Naive thymus-derived CD4-positive, alpha-beta T cell (primary cell): ENCODE measurements at regions not wholly inside any gene's neighbourhood (a gene's known extent, or its start where the extent isn't known, plus 50 kb on each side); places are given as distances from the start of the nearest gene placed in this dataset.

ENCODE experiments used
- ATAC-seq: fragments of 150-1000 bp; cut with Tn5 transposase; 2 replicates; pipeline ENCODE4 v1.10.0; 2021; ENCODE audit warnings: mild to moderate bottlenecking, moderate library complexity
- CTCF ChIA-PET: fragments of 350-600 bp; sonication (Branson Sonifier 250); formaldehyde crosslinking; loops from one replicate; lab custom pipeline; 2021; ENCODE audit warnings: antibody characterized with exemption; lab: Charles Lee
- POLR2A ChIA-PET: fragments of 350-600 bp; sonication (Branson Sonifier 250); formaldehyde crosslinking; loops from one replicate; lab custom pipeline; 2021; ENCODE audit warnings: antibody characterized with exemption, inconsistent platforms; lab: Charles Lee
- DNase-seq, 9 donors: peaks; one replicate each; pipeline versions ENCODE4 v3.0.0 to v3.0.0-alpha.2; 2020 to 2022; ENCODE audit warnings: mixed read lengths in 1 of 9
- H3K27ac ChIP-seq: one replicate; pipeline ENCODE4 v1.7.0; 2013; ENCODE audit warnings: mild to moderate bottlenecking, low read depth, low read length, moderate library complexity
- H3K27me3 ChIP-seq, 2 donors: one replicate each; pipeline ENCODE4 v1.7.0; 2013; ENCODE audit warnings: low read length in 2 of 2, mild to moderate bottlenecking in 2 of 2, moderate library complexity in 2 of 2; ENCODE audit not compliant: control insufficient read depth in 2 of 2, insufficient read depth in 2 of 2
- H3K36me3 ChIP-seq, 3 experiments: 1 replicate in 2 of 3; 2 replicates in 1 of 3; pipeline ENCODE4 v1.7.0; 2013; ENCODE audit warnings: low read length in 3 of 3, mild to moderate bottlenecking in 3 of 3, moderate library complexity in 1 of 3; ENCODE audit not compliant: insufficient read depth in 3 of 3, control insufficient read depth in 2 of 3
- H3K4me1 ChIP-seq, 2 donors: one replicate each; pipeline ENCODE4 v1.7.0; 2013; ENCODE audit warnings: low read length in 2 of 2, mild to moderate bottlenecking in 2 of 2, moderate library complexity in 1 of 2; ENCODE audit not compliant: control insufficient read depth in 2 of 2, insufficient read depth in 2 of 2
- H3K4me3 ChIP-seq: 2 replicates; pipeline ENCODE4 v1.7.0; 2013; ENCODE audit warnings: mild to moderate bottlenecking, low read length
- H3K9me3 ChIP-seq, 3 experiments: 1 replicate in 2 of 3; 2 replicates in 1 of 3; pipeline ENCODE4 v1.7.0; 2013; ENCODE audit warnings: low read length in 3 of 3; ENCODE audit not compliant: control insufficient read depth in 2 of 3
- H3K27ac Mint-ChIP-seq, 9 donors: one replicate each; pipeline ENCODE4 v1.8.0; 2020 to 2022; ENCODE audit warnings: mixed read lengths in 9 of 9, mild to moderate bottlenecking in 8 of 9, moderate library complexity in 5 of 9, inconsistent platforms in 2 of 9
- H3K27me3 Mint-ChIP-seq, 5 donors: one replicate each; pipeline ENCODE4 v1.8.0; 2021 to 2022; ENCODE audit warnings: mixed read lengths in 5 of 5, mild to moderate bottlenecking in 1 of 5
- H3K36me3 Mint-ChIP-seq, 5 donors: one replicate each; pipeline ENCODE4 v1.8.0; 2020 to 2022; ENCODE audit warnings: mixed read lengths in 5 of 5, mild to moderate bottlenecking in 3 of 5, inconsistent platforms in 1 of 5
- H3K4me1 Mint-ChIP-seq, 7 donors: one replicate each; pipeline ENCODE4 v1.8.0; 2020 to 2022; ENCODE audit warnings: mixed read lengths in 7 of 7, mild to moderate bottlenecking in 3 of 7, inconsistent platforms in 1 of 7
- H3K4me3 Mint-ChIP-seq, 10 donors: one replicate each; pipeline ENCODE4 v1.8.0; 2020 to 2022; ENCODE audit warnings: mild to moderate bottlenecking in 10 of 10, mixed read lengths in 10 of 10, moderate library complexity in 6 of 10, inconsistent platforms in 2 of 10
- H3K9me3 Mint-ChIP-seq, 11 donors: one replicate each; pipeline ENCODE4 v1.8.0; 2020 to 2022; ENCODE audit warnings: mixed read lengths in 11 of 11, mild to moderate bottlenecking in 4 of 11, inconsistent platforms in 1 of 11, moderate library complexity in 1 of 11
- intact Hi-C, 2 donors: fragments of 100-400 bp; cut with micrococcal nuclease; formaldehyde crosslinking; loops; one replicate each; pipeline ENCODE4 v1.15.1; 2023

DNA sequence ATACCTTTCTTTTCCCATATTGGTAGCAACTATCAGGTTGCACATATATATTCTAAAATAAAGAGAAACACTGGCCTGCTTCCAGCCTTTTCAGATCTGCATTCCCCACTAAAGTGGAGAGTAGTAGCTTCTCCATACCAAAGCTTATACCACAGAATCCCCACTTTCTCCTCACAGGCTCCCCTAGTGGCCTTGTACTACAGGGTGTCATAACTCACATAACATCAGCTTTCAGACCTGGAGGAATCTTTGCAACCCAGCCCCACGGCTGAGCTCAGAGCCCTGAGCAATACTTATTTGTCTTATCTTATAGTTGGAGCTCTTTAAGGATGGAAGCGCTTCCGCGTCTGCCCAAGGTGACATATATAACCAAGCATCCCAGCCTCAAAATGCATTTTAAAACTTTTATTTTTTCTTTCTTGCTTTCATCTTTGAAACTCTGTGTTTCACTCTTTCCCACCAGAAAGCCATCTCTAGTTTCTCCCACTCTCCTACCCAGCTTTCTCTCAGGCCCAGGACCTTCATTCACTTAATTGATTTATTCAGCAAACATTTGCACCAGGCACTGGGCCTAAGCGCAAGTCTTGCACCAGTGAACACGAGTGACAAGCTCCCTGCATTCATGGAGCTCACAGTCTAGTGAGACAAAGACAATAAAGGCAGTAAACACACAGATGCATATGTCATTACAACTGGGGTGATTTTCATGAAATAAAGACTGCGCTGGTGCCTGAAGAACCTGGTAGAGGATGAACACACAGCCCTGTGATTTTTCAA is 254.7 kb downstream of the IPO8 start:
- ChIA-PET POLR2A (no interaction called here), CTCF (no interaction called here)
- H3K27me3 Mint-ChIP-seq = peaks cover 0 to 17% (median 9%) of the 10 kb centered on the region in 5 donors

DNA sequence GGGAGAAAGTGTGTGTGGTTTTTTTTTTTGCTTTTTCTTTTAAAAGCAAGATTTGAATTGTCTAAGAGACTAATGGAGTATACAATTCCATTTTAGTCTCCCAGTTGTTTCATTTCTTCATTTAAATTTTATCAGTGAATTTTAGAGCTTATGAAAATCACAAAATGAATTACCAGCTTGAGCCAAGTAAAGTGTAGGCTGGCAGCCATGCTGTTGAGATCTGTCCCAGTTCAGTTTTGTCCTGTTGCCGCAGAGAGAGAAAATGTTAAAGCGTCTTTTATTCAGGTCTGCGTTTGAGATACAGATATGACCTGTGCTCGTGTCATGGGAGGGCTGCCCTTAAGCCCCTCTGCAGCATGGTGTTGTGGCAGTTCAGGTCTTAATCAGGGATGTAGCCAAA is 256.5 kb downstream of the IPO8 start:
- H3K27me3 Mint-ChIP-seq = peaks cover 0 to 17% (median 9%) of the 10 kb centered on the region in 5 donors
- H3K4me1 Mint-ChIP-seq = no peaks in the 10 kb centered on the region
- Histone ChIP-seq H3K9me3 (no peaks in the 10 kb centered on the region), H3K27me3 (no peaks in the 10 kb centered on the region), H3K36me3 (no peaks in the 10 kb centered on the region), H3K4me3 (no peak overlapping the region), H3K4me1 (no peaks in the 10 kb centered on the region), H3K27ac (no peak overlapping the region)
- peaks cover 0 to 6% (median 0%) of the 10 kb centered on the region in 11 donors for H3K9me3 Mint-ChIP-seq
- H3K4me3 Mint-ChIP-seq = no peak overlapping the region
- DNase-seq (no peak), ATAC-seq (no peak)
- POLR2A ChIA-PET = no interaction called here
- intact Hi-C loops = no loop called here
- no peak overlapping the region for H3K27ac Mint-ChIP-seq
- H3K36me3 Mint-ChIP-seq = no peaks in the 10 kb centered on the region
- CTCF ChIA-PET = interaction anchor here (1.5 kb wide), 1 partner anchor 10 kb away, joined by 3 read pairs; no protein-coding TSS in a partner anchor

More for the DNA sequence above, 254.7 kb downstream of the IPO8 start:
- no peaks in the 10 kb centered on the region for H3K36me3 Mint-ChIP-seq
- ATAC-seq (no peak), DNase-seq (no peak)
- no peaks in the 10 kb centered on the region for H3K27me3 ChIP-seq
- H3K4me1 ChIP-seq = no peaks in the 10 kb centered on the region
- no peak overlapping the region for H3K27ac ChIP-seq
- no peaks in the 10 kb centered on the region for H3K9me3 ChIP-seq
- no peak overlapping the region for H3K27ac Mint-ChIP-seq
- no peaks in the 10 kb centered on the region for H3K36me3 ChIP-seq
- no peaks in the 10 kb centered on the region for H3K4me1 Mint-ChIP-seq
- intact Hi-C loops = no loop called here
- no peak overlapping the region for H3K4me3 Mint-ChIP-seq
- H3K9me3 Mint-ChIP-seq = peaks cover 0 to 5% (median 0%) of the 10 kb centered on the region in 11 donors
- no peak overlapping the region for H3K4me3 ChIP-seq

DNA sequence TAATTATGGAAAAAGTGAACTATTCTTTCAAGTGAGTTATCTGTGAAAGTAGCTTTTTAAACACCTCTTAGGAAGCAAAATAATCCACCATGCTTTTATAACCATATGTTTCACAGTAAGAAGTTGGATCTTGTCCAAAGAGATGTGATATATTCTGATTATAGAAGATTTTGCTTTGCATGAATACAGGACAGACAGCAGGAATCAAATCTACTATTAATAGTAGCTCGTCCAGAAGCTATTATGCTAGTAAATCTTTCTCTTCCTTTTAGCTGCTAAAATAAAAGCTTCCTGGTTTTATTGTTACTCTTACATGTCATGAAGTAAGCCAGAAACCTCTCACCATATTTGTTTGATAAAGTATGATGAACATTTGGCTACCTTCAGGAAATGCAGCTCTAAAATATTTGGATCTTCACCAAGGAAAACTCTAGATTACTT is 257.0 kb downstream of the IPO8 start:
- H3K9me3 Mint-ChIP-seq = peaks cover 0 to 6% (median 0%) of the 10 kb centered on the region in 11 donors
- no peak overlapping the region for H3K4me3 Mint-ChIP-seq
- DNase-seq = no peak
- no peaks in the 10 kb centered on the region for H3K9me3 ChIP-seq
- H3K4me3 ChIP-seq = no peak overlapping the region
- no peaks in the 10 kb centered on the region for H3K36me3 ChIP-seq
- H3K27ac Mint-ChIP-seq = no peak overlapping the region
- no peaks in the 10 kb centered on the region for H3K4me1 ChIP-seq
- intact Hi-C loops = no loop called here
- no peaks in the 10 kb centered on the region for H3K4me1 Mint-ChIP-seq
- ChIA-PET POLR2A (no interaction called here), CTCF (interaction anchor here (1.5 kb wide), 1 partner anchor 11 kb away, joined by 3 read pairs; no protein-coding TSS in a partner anchor)
- peaks cover 0 to 17% (median 9%) of the 10 kb centered on the region in 5 donors for H3K27me3 Mint-ChIP-seq
- no peaks in the 10 kb centered on the region for H3K36me3 Mint-ChIP-seq
- ATAC-seq = no peak
- no peaks in the 10 kb centered on the region for H3K27me3 ChIP-seq
- H3K27ac ChIP-seq = no peak overlapping the region

DNA sequence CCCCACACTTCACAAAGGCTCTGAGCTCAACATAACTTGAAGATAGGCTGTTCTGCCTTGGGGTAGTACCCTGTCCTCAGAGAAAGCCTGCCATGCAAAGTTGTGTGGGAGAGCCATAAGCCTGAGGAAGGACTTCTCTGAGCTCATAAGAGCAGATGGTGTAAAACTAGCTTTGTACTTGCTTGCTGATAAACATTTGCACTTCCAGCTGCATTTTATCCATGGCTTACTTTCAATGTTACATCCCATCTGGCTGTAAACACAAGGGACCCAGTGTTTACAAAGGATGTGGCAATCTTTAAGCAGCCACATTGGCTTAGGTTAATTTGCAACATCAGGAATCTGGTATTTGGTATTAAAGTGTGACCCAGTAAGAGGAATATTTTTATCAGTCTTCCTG is 258.1 kb downstream of the IPO8 start:
- POLR2A ChIA-PET = no interaction called here
- H3K27me3 Mint-ChIP-seq = peaks cover 0 to 12% (median 9%) of the 10 kb centered on the region in 5 donors
- Histone ChIP-seq H3K4me3 (no peak overlapping the region), H3K4me1 (no peaks in the 10 kb centered on the region), H3K27ac (no peak overlapping the region), H3K27me3 (no peaks in the 10 kb centered on the region), H3K9me3 (no peaks in the 10 kb centered on the region), H3K36me3 (no peaks in the 10 kb centered on the region)
- DNase-seq (no peak), ATAC-seq (no peak)
- no peak overlapping the region for H3K4me3 Mint-ChIP-seq
- CTCF ChIA-PET = no interaction called here
- H3K36me3 Mint-ChIP-seq = no peaks in the 10 kb centered on the region
- intact Hi-C loops = no loop called here
- H3K9me3 Mint-ChIP-seq = peaks cover 0 to 6% (median 0%) of the 10 kb centered on the region in 11 donors
- no peaks in the 10 kb centered on the region for H3K4me1 Mint-ChIP-seq
- H3K27ac Mint-ChIP-seq = no peak overlapping the region

DNA sequence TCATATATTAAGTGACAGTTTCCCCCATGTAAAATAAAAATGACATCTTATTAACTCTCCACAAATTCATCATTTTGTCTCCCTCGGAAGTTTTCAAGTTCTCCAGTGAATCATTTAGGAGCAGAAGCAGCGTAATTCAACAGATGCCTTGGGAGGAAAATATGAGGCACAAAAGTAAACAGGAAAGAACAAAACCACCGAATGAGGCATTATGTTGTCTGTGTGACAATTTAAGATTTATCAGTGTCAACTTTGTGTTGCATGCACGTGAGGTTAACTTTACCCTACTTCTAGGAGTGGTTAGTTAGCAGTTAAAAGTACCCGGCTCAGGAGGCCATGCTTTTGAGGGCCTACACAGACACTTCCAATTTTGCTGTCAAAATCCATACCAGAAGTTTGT is 258.6 kb downstream of the IPO8 start:
- H3K27me3 Mint-ChIP-seq = peaks cover 0 to 12% (median 9%) of the 10 kb centered on the region in 5 donors
- no peaks in the 10 kb centered on the region for H3K4me1 Mint-ChIP-seq
- H3K36me3 Mint-ChIP-seq = no peaks in the 10 kb centered on the region
- ChIA-PET POLR2A (no interaction called here), CTCF (no interaction called here)
- intact Hi-C loops = no loop called here
- Histone ChIP-seq H3K36me3 (no peaks in the 10 kb centered on the region), H3K4me3 (no peak overlapping the region), H3K27ac (no peak overlapping the region), H3K9me3 (no peaks in the 10 kb centered on the region), H3K27me3 (no peaks in the 10 kb centered on the region), H3K4me1 (no peaks in the 10 kb centered on the region)
- H3K9me3 Mint-ChIP-seq = peaks cover 0 to 6% (median 0%) of the 10 kb centered on the region in 11 donors
- ATAC-seq = no peak
- DNase-seq = no peak
- no peak overlapping the region for H3K27ac Mint-ChIP-seq
- no peak overlapping the region for H3K4me3 Mint-ChIP-seq

DNA sequence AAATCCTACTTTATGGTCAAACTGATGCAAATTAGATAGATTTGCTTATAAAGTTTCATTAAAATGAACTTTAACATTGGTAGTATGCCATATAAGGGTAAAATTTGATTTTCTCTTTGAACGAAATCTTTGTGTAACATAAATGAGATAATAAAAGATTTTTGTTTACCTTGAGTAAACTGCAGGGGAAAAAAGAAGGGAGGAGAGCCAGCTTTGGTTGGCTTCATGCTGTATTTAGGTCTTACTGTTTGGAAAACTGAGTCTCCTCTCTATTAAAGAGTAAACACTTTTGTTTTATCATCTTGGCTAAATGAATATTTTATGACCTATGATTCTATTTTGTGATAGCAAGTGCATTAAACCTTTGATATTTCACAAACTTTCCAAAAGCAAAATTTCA is 267.6 kb downstream of the IPO8 start:
- peaks cover 0 to 17% (median 6%) of the 10 kb centered on the region in 11 donors for H3K9me3 Mint-ChIP-seq
- ATAC-seq = no peak
- no peaks in the 10 kb centered on the region for H3K4me1 Mint-ChIP-seq
- CTCF ChIA-PET = no interaction called here
- intact Hi-C loops = no loop called here
- H3K36me3 ChIP-seq = no peaks in the 10 kb centered on the region
- no peaks in the 10 kb centered on the region for H3K27me3 ChIP-seq
- DNase-seq = no peak
- H3K36me3 Mint-ChIP-seq = peaks cover 0 to 8% (median 0%) of the 10 kb centered on the region in 5 donors
- H3K4me1 ChIP-seq = no peaks in the 10 kb centered on the region
- H3K4me3 Mint-ChIP-seq = no peak overlapping the region
- peaks cover 0 to 5% (median 0%) of the 10 kb centered on the region in 5 donors for H3K27me3 Mint-ChIP-seq
- no peaks in the 10 kb centered on the region for H3K9me3 ChIP-seq
- no peak overlapping the region for H3K4me3 ChIP-seq
- no peak overlapping the region for H3K27ac Mint-ChIP-seq
- POLR2A ChIA-PET = interaction anchor here (0.6 kb wide), 1 partner anchor 692 kb away, joined by 4 read pairs; no protein-coding TSS in a partner anchor
- no peak overlapping the region for H3K27ac ChIP-seq

DNA sequence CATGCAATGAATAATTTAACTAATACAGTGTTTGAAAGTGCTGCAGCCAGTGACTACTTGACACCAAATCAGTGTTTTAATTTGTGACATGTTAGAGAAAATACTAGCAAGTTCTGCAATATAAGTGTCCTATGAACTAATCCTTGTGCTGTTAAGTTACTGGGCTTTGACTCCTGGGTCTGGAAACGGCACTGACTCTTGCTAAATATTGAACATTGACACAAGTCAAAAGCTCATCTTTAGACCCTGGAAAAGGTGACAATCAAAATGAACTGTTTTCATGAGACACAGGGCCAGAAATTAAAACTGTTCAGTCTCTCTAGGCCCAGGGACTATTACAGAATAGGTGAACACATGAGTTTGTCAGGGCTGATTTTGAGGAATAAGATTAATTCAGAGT is 268.1 kb downstream of the IPO8 start:
- H3K9me3 ChIP-seq = no peaks in the 10 kb centered on the region
- Mint-ChIP-seq H3K36me3 (peaks cover 0 to 8% (median 0%) of the 10 kb centered on the region in 5 donors), H3K27me3 (peaks cover 0 to 5% (median 0%) of the 10 kb centered on the region in 5 donors), H3K4me3 (no peak overlapping the region), H3K4me1 (no peaks in the 10 kb centered on the region), H3K27ac (no peak overlapping the region), H3K9me3 (peaks cover 2 to 19% (median 10%) of the 10 kb centered on the region in 11 donors)
- ChIA-PET CTCF (no interaction called here), POLR2A (no interaction called here)
- H3K27me3 ChIP-seq = no peaks in the 10 kb centered on the region
- H3K27ac ChIP-seq = no peak overlapping the region
- H3K4me1 ChIP-seq = no peaks in the 10 kb centered on the region
- DNase-seq (no peak), ATAC-seq (no peak)
- no peaks in the 10 kb centered on the region for H3K36me3 ChIP-seq
- no peak overlapping the region for H3K4me3 ChIP-seq
- intact Hi-C loops = no loop called here
